Breast epithelium (tissue), 4 donors: ENCODE measurements at regions not wholly inside any gene's neighbourhood (a gene's known extent, or its start where the extent isn't known, plus 50 kb on each side); places are given as distances from the start of the nearest gene placed in this dataset.
"Not testable (repeated sequence)": the region's sequence is repeated elsewhere in the genome, so short reads cannot be mapped to it uniquely, and the experiment has no call there.

Source experiments
- DNase-seq, 2 donors: peaks; one replicate each; pipeline ENCODE4 v3.0.0-alpha.2; 2019; ENCODE audit warnings: low spot score in 2 of 2
- H3K27ac ChIP-seq, 2 donors: fragments of 200-600 bp; sonication (generic) in 1 of 2; one replicate each; pipeline ENCODE4 v1.5.1; 2016 to 2019; ENCODE audit warnings: mild to moderate bottlenecking in 1 of 2
- H3K27me3 ChIP-seq, 2 donors: fragments of 200-600 bp; sonication (generic) in 1 of 2; one replicate each; pipeline versions ENCODE4 v1.5.1 to v1.6.0; 2017 to 2019; ENCODE audit warnings: control low read depth in 1 of 2, mild to moderate bottlenecking in 1 of 2
- H3K36me3 ChIP-seq: fragments of 200-600 bp; one replicate; pipeline ENCODE4 v1.5.1; 2019
- H3K4me1 ChIP-seq, 2 donors: fragments of 200-600 bp; sonication (generic); one replicate each; pipeline ENCODE4 v1.5.1; 2016 to 2019; ENCODE audit warnings: control low read depth in 1 of 2
- H3K4me3 ChIP-seq, 3 donors: fragments of 200-600 bp; sonication (generic); 1 replicate in 2 of 3; 2 replicates in 1 of 3; pipeline ENCODE4 v1.5.1; 2016 to 2019; ENCODE audit warnings: mild to moderate bottlenecking in 3 of 3, moderate library complexity in 2 of 3
- H3K9me3 ChIP-seq, 2 donors: fragments of 200-600 bp; sonication (generic) in 1 of 2; one replicate each; pipeline ENCODE4 v1.5.1; 2016 to 2019; ENCODE audit warnings: control low read depth in 1 of 2
- CTCF ChIP-seq, 3 donors: fragments of 450-650 bp; IDR thresholded peaks; one replicate each; pipeline ENCODE4 v1.5.1; 2016 to 2017; ENCODE audit warnings: antibody characterized with exemption in 3 of 3, mild to moderate bottlenecking in 3 of 3, moderate library complexity in 3 of 3
- POLR2A ChIP-seq: fragments of 450-650 bp; IDR thresholded peaks from one replicate; pipeline ENCODE4 v1.6.1; 2016; ENCODE audit warnings: antibody characterized with exemption, mild to moderate bottlenecking, moderate library complexity
- POLR2AphosphoS5 ChIP-seq, 3 donors: sonication (generic); formaldehyde crosslinking; IDR thresholded peaks; one replicate each; pipeline ENCODE4 v1.6.1; 2017; ENCODE audit warnings: antibody characterized with exemption in 3 of 3
- intact Hi-C: fragments of 100-400 bp; cut with DNase I; formaldehyde crosslinking; loops from one replicate; pipeline ENCODE4 v1.15.1; 2023; ENCODE audit warnings: low total_unique reads

GRCh38 chr13:80931766-80932165, 590.8 kb upstream of the SPRY2 start:
- no peaks in the 10 kb centered on the region for H3K9me3 ChIP-seq
- H3K4me1 ChIP-seq: no peaks in the 10 kb centered on the region
- H3K27me3 ChIP-seq: no peaks in the 10 kb centered on the region
- H3K4me3 ChIP-seq: no peak overlapping the region
- intact Hi-C loops: no loop called here
- H3K27ac ChIP-seq: no peak overlapping the region
- TF ChIP-seq POLR2A (no peak), CTCF (IDR thresholded peaks at IDR 0.05) (no peak), POLR2AphosphoS5 (IDR thresholded peaks at IDR 0.05) (no peak)
- no peak for DNase-seq
- no peaks in the 10 kb centered on the region for H3K36me3 ChIP-seq

- H3K27ac ChIP-seq: no peak overlapping the region
- H3K36me3 ChIP-seq: no peaks in the 10 kb centered on the region
- H3K4me3 ChIP-seq: no peak overlapping the region
- DNase-seq: no peak
- H3K4me1 ChIP-seq: no peaks in the 10 kb centered on the region
- TF ChIP-seq CTCF (IDR thresholded peaks at IDR 0.05) (no peak), POLR2AphosphoS5 (IDR thresholded peaks at IDR 0.05) (no peak), POLR2A (no peak)
- H3K27me3 ChIP-seq: no peaks in the 10 kb centered on the region
- intact Hi-C loops: no loop called here
- H3K9me3 ChIP-seq: no peaks in the 10 kb centered on the region
Observed at GRCh38 chr13:80931118-80931517, 590.2 kb upstream of the SPRY2 start.

- H3K27ac ChIP-seq: no peak overlapping the region
- TF ChIP-seq POLR2A (no peak), CTCF (IDR thresholded peaks at IDR 0.05) (no peak), POLR2AphosphoS5 (IDR thresholded peaks at IDR 0.05) (no peak)
Observed at GRCh38 chr13:80928241-80928640, 587.3 kb upstream of the SPRY2 start.

GRCh38 chr13:80926024-80926423, 585.1 kb upstream of the SPRY2 start:
- H3K4me3 ChIP-seq, H3K36me3 ChIP-seq, DNase-seq, H3K4me1 ChIP-seq, H3K27me3 ChIP-seq, intact Hi-C loops, H3K9me3 ChIP-seq, H3K27ac ChIP-seq: not testable (repeated sequence)

More at GRCh38 chr13:80928241-80928640, 587.3 kb upstream of the SPRY2 start:
- Histone ChIP-seq H3K27me3 (no peaks in the 10 kb centered on the region), H3K9me3 (no peaks in the 10 kb centered on the region), H3K36me3 (no peaks in the 10 kb centered on the region), H3K4me3 (no peak overlapping the region), H3K4me1 (no peaks in the 10 kb centered on the region)
- intact Hi-C loops: no loop called here
- no peak for DNase-seq

- TF ChIP-seq CTCF (IDR thresholded peaks at IDR 0.05) (no peak), POLR2A (no peak)
- no peak overlapping the region for H3K27ac ChIP-seq
Observed at GRCh38 chr13:80924596-80924995, 583.7 kb upstream of the SPRY2 start.

GRCh38 chr13:80923907-80924306, 583.0 kb upstream of the SPRY2 start:
- no peaks in the 10 kb centered on the region for H3K4me1 ChIP-seq
- TF ChIP-seq CTCF (IDR thresholded peaks at IDR 0.05): no peak
- TF ChIP-seq POLR2A: no peak
- no peak for TF ChIP-seq POLR2AphosphoS5 (IDR thresholded peaks at IDR 0.05)
- intact Hi-C loops: no loop called here
- H3K9me3 ChIP-seq: no peaks in the 10 kb centered on the region
- no peak overlapping the region for H3K4me3 ChIP-seq
- H3K27ac ChIP-seq: no peak overlapping the region
- no peaks in the 10 kb centered on the region for H3K27me3 ChIP-seq
- H3K36me3 ChIP-seq: no peaks in the 10 kb centered on the region
- no peak for DNase-seq

More at GRCh38 chr13:80924596-80924995, 583.7 kb upstream of the SPRY2 start:
- Histone ChIP-seq H3K9me3 (no peaks in the 10 kb centered on the region), H3K4me1 (no peaks in the 10 kb centered on the region), H3K27me3 (no peaks in the 10 kb centered on the region), H3K36me3 (no peaks in the 10 kb centered on the region), H3K4me3 (no peak overlapping the region)
- intact Hi-C loops: no loop called here
- no peak for DNase-seq
